ENCODE measurements at regions not wholly inside any gene's neighbourhood (a gene's known extent, or its start where the extent isn't known, plus 50 kb on each side); places are given as distances from the start of the nearest gene placed in this dataset.

DNA sequence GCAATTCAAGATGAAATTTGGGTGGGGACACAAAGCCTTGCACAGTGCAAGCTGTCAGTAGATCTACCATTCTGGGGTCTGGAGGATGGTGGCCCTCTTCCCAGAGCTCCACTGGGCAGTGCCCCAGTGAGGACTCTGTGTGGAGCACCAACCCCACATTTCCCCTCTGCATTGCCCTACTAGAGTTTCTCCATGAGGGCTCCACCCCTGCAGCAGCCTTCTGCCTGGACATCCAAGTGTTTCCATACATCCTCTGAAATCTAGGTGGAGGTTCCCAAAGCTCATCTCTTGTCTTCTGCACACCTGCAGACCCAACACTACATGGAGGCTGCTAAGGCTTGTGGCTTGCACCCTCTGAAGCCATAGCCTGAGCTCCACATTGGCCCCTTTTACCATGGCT is 402.3 kb downstream of the RAB28 start:
- Histone ChIP-seq H3K4me1 (no peaks in the 10 kb centered on the region), H3K36me3 (no peaks in the 10 kb centered on the region), H3K4me3 (no peak overlapping the region), H3K9me3 (peaks cover 0 to 48% (median 31%) of the 10 kb centered on the region in 8 donors), H3K27ac (no peak overlapping the region), H3K27me3 (replicated peaks in 1 of 7) (no peaks in the 10 kb centered on the region)
- DNase-seq = no peak
- intact Hi-C loops (cut with DNase I; ENCODE audit: low total_unique reads) = no loop called here
- no peak for TF ChIP-seq POLR2AphosphoS5 (IDR thresholded peaks at IDR 0.05)

- no peak for DNase-seq
- intact Hi-C loops (cut with DNase I; ENCODE audit: low total_unique reads) = no loop called here
- WGBS, 5 donors = 79 to 95% (median 91%) methylated on average over 1 of the region's 1 CpG
- H3K9me3 ChIP-seq = peaks cover 0 to 4% (median 0%) of the 10 kb centered on the region in 8 donors
- H3K27me3 ChIP-seq (replicated peaks in 1 of 7) = no peaks in the 10 kb centered on the region
- TF ChIP-seq POLR2AphosphoS5 (IDR thresholded peaks at IDR 0.05) (no peak), POLR2A (IDR thresholded peaks at IDR 0.05) (no peak), CTCF (IDR thresholded peaks at IDR 0.05 in 8 of 11, conservative IDR thresholded peaks at IDR 0.05 in 3 of 11) (no peak)
- no peak overlapping the region for H3K27ac ChIP-seq
- no peaks in the 10 kb centered on the region for H3K36me3 ChIP-seq
- no peak overlapping the region for H3K4me3 ChIP-seq
- no peaks in the 10 kb centered on the region for H3K4me1 ChIP-seq
These were observed 417.1 kb downstream of the RAB28 start for GRCh38 chr4:13067077-13067476.

GRCh38 chr4:13059019-13059418 is 425.1 kb downstream of the RAB28 start:
- no peaks in the 10 kb centered on the region for H3K36me3 ChIP-seq
- H3K27me3 ChIP-seq (replicated peaks in 1 of 7) = no peaks in the 10 kb centered on the region
- H3K27ac ChIP-seq = no peak overlapping the region
- H3K4me3 ChIP-seq = no peak overlapping the region
- DNase-seq = no peak
- H3K9me3 ChIP-seq = no peaks in the 10 kb centered on the region
- TF ChIP-seq POLR2AphosphoS5 (IDR thresholded peaks at IDR 0.05) (no peak), POLR2A (IDR thresholded peaks at IDR 0.05) (no peak)
- WGBS, 5 donors = 49 to 74% (median 63%) methylated on average over 4 of the region's 4 CpGs
- H3K4me1 ChIP-seq = no peaks in the 10 kb centered on the region
- intact Hi-C loops (cut with DNase I; ENCODE audit: low total_unique reads) = no loop called here

DNA sequence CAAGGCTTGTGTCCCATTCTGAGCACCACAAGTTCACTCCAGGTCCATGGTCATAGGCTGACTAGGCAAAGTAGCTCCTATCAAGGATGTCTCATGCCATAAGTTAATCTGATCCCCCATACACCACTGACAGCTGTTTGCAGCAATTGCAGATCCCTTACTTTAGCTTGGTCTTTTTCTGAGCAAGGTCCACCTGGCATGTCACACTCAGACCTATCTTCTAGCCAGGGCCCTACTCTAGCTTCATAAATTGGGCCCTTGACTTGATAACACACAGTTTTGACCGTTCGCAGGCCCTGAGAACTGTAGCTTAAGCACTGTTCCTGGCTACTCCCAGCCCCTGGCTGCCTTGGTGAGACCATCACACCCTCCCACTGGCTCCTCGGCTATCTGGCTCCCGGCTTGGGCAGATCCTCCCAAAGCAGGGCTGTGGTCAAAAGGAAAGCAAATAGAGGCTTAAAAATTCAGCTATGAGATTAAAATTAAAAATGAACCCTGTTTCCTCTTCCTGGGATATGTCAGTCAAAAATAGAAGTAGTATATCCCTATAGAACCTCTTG is 427.4 kb downstream of the RAB28 start:
- Histone ChIP-seq H3K4me3 (no peak overlapping the region), H3K9me3 (no peaks in the 10 kb centered on the region), H3K27ac (no peak overlapping the region), H3K36me3 (no peaks in the 10 kb centered on the region), H3K4me1 (no peaks in the 10 kb centered on the region), H3K27me3 (replicated peaks in 1 of 7) (no peaks in the 10 kb centered on the region)
- 72 to 84% (median 76%) methylated on average over 4 of the region's 4 CpGs for WGBS, 5 donors
- no peak for DNase-seq
- intact Hi-C loops (cut with DNase I; ENCODE audit: low total_unique reads) = no loop called here
- no peak for TF ChIP-seq POLR2AphosphoS5 (IDR thresholded peaks at IDR 0.05)
- no peak for TF ChIP-seq CTCF (IDR thresholded peaks at IDR 0.05 in 8 of 11, conservative IDR thresholded peaks at IDR 0.05 in 3 of 11)
- no peak for TF ChIP-seq POLR2A (IDR thresholded peaks at IDR 0.05)

- intact Hi-C loops (cut with DNase I; ENCODE audit: low total_unique reads) = no loop called here
- Histone ChIP-seq H3K4me3 (no peak overlapping the region), H3K27me3 (replicated peaks in 1 of 7) (no peaks in the 10 kb centered on the region), H3K36me3 (no peaks in the 10 kb centered on the region), H3K9me3 (no peaks in the 10 kb centered on the region), H3K4me1 (no peaks in the 10 kb centered on the region), H3K27ac (no peak overlapping the region)
- 81 to 91% (median 83%) methylated on average over 3 of the region's 3 CpGs for whole genome bisulfite sequencing, 5 donors
- TF ChIP-seq POLR2A (IDR thresholded peaks at IDR 0.05) (no peak), CTCF (IDR thresholded peaks at IDR 0.05 in 8 of 11, conservative IDR thresholded peaks at IDR 0.05 in 3 of 11) (no peak), POLR2AphosphoS5 (IDR thresholded peaks at IDR 0.05) (no peak)
- no peak for DNase-seq
These were observed 429.6 kb downstream of the RAB28 start for GRCh38 chr4:13054420-13054970.
